ENCODE measurements at regions not wholly inside any gene's neighbourhood (a gene's known extent, or its start where the extent isn't known, plus 50 kb on each side); places are given as distances from the start of the nearest gene placed in this dataset.

DNA sequence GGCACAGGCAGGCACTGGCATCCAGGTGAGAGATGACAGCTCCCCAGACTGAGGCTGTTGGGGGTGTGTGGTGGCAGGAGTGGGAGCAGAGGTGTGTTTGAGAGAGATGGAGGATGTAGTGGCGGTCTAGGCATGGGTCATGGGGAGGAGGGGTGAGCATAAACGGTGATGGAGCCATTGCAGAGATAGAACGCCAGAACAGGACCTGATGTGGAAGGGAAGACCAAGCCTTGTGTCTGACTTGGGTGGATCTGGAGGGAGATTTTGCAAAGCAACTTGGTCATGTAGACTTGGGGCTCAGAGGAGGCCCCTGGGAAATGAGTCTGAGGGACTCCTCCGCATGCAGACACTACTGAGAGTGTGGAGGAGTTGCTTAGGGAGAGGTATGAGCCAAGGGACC, 50.0 kb upstream of the CLDN5 start:
- DNase-seq (ENCODE audit: low read depth, low spot score): no peak

DNA sequence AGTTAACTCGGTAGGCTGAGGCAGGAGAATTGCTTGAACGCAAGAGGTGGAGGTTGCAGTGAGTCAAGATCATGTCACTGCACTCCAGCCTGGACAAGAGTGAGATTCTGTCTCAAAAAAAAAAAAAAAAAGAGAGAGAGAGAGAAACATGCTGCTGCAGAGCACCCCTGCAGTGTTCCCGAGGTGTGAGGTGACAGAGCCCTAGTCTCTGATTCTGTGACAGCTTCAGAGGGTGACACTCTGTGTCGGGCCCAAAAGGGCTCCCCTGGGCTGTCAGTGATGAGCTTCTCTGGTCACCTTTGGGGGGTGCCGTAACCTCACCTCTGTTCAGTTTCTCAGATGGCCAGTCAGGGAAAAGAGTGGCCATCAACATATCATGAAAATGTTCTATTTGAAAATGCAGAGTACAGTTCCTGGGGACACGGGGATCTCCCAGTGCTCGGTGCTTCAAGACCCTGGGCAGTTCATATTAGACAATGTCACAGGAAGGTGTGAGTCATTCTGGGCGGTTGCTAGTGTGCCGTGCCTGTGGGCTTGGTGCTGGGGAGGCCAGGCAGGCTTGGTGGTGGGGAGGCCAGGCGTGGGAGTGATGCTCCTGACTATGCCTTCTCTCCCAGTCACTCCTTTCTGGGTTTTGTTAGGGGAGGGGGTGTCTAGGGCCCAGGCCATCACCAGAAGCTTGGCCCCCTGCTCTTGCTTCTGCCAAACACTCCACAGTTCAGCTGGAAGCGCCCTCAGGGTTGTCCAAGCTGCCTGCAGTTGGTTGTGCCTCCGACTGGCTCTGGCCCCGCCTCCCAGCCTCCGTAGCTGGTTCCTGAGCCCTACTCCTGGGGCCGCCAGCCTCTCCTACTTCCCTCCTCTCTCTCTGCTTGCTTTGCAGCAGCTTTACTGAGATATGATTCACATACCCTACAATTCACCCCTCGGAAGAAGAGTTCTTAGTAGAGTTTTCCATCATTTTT, 52.5 kb upstream of the CLDN5 start:
- DNase-seq (ENCODE audit: low read depth, low spot score): peak; percentile 46

DNA sequence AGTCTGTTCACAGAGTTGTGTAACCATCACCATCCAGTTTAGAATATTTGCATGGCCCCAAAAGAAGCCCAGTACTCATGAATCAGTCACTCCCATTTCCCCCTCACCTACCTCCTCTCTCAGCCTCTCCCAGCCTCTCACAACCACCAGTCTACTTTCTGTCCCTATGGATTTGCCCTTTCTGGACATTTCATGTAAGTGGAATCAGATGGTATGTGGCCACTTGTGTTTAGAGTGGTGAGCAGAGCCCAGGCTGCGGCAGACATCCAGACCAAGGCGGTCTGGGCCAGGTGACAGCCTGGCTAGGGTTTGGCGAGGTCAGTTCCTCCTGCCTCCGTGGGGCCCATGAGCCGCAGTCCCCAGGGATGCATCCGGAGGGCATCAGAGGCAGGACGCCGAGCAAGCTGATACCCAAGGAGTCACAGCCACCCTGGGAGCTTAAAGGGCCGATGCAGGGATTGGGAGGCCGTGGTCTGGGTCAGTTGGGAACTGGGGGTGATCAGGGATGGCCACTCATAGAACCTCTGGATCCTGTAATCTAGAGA, 53.3 kb upstream of the CLDN5 start:
- no peak for DNase-seq (ENCODE audit: low read depth, low spot score)

DNA sequence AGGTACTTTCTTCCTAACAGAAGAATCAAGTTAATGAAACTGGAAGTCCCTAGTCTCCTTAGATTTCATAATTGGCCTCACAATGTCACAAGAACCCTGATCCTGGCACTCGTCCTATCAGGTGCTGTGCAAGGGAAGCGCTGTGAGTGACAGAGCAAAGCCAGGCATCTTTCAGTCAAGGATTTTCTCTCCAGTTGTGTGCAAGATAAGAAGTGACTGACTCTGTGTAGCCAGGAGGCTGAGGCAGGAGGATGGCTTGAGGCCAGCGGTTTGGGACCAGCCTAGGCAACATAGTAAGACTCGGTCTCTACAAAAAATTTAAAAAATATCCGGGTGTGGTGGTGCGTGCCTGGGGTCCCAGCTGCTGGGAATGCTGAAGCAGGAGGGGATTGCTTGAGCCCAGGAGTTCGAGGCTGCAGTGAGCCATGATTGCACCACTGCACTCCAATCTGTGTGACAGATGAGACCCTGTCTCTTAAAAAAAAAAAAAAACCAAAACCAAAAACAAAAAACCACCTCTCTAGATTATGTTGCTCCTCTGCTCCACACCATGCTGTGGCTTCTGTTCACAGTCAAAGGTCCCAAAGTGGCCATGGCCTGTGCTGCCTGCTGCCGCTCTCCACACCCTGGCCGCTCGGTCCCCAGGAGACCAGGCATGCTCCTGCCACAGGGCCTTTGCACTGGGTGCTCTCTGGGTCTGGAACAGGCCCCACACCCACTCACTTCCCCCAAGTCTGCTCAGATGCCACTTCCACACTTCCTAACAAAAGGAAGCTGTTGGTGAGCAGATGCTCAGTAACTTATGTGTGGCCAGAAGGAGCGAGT, 54.2 kb upstream of the CLDN5 start:
- DNase-seq (ENCODE audit: low read depth, low spot score): no peak

- DNase-seq (ENCODE audit: low read depth, low spot score): no peak
Measured at GRCh38 chr22:19579115-19579811, 55.1 kb upstream of the CLDN5 start.

- no peak for DNase-seq (ENCODE audit: low read depth, low spot score)
Measured at GRCh38 chr22:19579880-19580279, 55.7 kb upstream of the CLDN5 start.

- DNase-seq (ENCODE audit: low read depth, low spot score): no peak
Measured at GRCh38 chr22:19580291-19580890, 56.2 kb upstream of the CLDN5 start.

GRCh38 chr22:19582033-19582693, 58.0 kb upstream of the CLDN5 start:
- DNase-seq (ENCODE audit: low read depth, low spot score): no peak

DNA sequence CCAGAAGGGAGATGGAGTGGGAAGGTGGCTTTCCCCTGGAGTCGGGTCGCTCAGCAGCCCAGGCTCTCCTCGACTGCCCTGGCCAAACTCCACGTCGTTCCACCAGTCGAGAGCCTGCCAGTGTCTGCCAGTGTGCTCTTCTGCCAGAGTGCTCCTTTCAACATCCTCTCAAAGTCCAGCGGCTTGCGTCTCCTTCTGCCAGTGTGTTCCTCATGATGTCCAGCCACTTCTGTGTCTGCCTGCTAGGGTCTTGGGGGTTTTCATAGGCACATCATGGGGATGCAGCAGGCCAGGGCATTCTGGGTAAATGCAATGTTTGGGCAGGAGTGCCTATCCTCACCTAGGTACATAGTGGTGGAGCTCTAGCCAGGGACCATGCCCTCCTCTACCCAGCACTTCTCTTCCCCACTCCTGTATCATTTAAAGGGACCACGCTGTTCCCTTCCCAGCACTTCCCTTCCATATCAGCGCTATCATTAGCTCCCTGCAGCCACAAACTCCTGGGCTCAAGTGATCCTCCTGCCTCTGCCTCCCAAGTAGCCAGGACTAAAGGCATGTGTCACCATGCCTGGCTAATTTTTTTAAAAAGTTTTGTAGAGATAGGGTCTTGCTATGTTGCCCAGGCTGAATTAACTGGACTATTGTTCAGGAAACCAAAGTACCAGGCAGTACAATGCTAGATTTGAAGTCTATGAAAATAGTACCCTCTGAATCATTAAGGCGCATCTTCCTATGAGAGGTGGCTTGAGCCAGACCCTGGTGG, 62.9 kb upstream of the CLDN5 start:
- no peak for DNase-seq (ENCODE audit: low read depth, low spot score)

- no peak for DNase-seq (ENCODE audit: low read depth, low spot score)
Measured at GRCh38 chr22:19590696-19591095, 66.5 kb upstream of the CLDN5 start.

- no peak for DNase-seq (ENCODE audit: low read depth, low spot score)
Measured at GRCh38 chr22:19591568-19591967, 67.4 kb upstream of the CLDN5 start.

DNA sequence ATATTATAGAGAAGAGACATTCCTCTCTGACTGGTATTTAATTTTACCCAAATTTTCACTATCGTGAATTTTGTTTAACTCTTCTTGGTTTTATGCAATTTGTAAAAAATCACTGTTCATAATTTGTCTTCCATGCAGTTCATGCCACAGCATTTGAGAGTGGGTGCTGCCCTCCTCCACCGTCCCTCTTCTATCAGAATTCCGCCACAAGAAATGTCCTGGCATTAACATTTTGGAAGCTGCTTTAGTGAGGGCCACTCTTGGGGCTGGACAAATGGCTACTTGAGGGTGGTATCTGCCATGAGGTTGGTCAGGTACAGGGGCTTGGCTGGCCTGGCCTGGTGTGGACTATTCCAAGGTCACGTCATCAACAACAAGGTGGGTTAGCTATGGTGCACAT, 68.3 kb upstream of the CLDN5 start:
- DNase-seq (ENCODE audit: low read depth, low spot score): no peak

GRCh38 chr22:19593991-19594569, 69.9 kb upstream of the CLDN5 start:
- no peak for DNase-seq (ENCODE audit: low read depth, low spot score)

DNA sequence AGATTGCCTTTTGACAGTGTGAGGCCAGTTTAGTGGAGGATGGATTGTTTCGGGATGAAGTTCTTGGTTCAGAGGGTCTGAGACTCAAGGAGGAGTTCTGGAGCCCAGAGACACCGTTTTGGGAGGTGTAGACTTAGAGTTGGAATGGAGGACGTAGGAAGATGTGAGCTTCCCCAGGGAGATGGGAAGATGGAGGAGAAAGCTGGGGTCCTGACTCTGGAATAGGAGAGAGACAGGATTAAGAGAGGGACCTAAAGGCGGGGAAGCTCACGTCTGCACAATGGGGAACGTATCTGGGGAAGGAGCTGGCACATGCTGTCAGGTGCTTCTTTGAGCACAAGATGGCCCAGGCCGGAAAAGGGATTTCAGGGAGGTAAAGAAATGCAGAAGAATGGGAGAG, 71.3 kb upstream of the CLDN5 start:
- DNase-seq (ENCODE audit: low read depth, low spot score): no peak

DNA sequence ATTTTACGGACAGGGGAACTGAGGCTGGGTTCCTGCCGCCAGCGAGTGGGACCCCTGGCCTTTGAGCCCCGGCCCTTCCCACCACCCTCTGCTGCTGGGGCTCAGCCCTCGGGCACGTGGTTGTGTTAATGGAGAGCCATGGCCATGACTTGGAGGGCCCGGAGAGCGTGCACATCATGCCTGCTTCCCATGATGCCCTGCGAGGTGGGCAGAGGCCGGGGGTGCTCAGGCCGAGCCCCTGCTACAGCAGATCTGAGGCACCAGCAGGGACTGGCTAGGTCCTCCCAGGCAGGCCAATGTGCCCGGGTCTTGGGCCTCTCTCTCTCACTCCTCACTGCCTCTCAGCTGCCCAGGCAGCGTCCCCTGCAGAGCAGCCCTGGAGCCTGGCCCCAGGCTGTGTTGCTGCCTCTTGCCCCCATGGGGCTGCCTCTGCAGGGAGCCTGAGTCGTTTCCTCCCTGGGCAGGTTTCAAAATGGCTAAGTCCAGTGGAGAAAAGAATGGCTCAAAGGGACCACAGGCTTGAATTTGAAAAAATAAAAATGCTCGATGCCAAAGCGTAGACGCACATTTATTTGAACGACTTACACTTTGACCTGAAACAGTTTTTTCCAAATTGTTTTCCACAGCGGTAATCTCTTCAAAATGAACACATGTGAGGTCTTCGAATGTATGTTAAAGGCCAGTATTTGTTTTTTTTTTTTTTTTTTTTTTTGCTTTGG, 72.6 kb upstream of the CLDN5 start:
- no peak for DNase-seq (ENCODE audit: low read depth, low spot score)

- DNase-seq (ENCODE audit: low read depth, low spot score): no peak
Measured at GRCh38 chr22:19597399-19597735, 73.2 kb upstream of the CLDN5 start.

DNA sequence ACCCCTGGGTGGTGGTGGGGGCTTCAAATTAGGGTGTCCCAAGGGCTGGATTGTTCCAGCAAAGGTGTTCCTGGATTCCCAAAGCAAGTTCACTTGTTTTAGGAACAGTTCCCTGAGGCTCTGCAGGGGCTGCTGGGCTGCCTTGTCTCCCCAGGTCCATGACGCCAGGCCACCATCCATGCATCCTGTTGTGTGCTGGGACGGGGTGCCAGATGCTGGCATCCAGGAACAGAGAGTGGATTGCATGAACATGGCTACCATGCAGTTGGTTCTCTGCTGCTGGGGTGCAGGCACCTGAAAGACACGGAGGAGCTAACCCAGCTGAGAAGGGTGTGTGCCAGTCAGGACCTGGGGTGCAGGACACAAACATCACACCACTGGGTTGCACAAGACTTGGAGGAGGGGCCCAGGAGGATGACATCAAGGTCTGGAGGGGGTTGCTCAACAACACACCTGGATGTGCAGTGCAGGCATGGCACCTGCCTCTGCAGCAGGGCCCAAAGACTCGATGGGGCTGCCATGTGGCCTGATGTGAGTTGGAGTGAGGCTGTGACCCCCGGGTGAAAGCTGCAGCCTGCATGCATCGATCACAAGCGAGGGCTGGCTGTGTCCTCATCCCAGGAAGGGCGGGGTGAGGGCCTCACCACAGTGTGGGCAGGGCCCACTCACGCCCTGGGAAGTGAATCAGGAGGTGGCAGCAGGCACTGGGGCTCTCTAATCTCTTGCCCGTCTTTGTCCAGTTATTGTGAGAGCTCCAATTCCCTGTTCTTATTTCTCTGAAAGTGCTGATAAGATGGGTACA, 74.0 kb upstream of the CLDN5 start:
- DNase-seq (ENCODE audit: low read depth, low spot score): no peak

DNA sequence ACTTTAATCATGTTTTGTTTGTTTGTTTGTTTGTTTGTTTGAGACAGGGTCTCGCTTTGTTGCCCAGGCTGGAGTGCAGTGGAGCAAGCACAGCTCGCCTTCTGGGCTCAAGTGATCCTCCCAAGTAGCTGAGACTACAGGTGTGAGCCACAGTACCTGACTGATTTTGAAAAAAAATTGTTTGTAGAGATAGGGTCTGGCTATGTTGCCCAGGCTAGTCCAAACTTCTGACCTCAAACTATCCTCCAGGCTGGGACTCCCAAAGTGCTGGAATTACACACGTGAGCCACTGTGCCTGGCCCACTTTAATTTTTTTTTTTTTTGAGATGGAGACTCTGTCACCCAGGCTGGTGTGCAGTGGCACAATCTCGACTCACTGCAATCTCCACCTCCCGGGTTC, 74.8 kb upstream of the CLDN5 start:
- DNase-seq (ENCODE audit: low read depth, low spot score): no peak

Data from astrocyte of the hippocampus (primary cell).